Activated CD8-positive, alpha-beta memory T cell treated with anti-CD3 and anti-CD28 coated beads for 4 hours (primary cell): ENCODE measurements at regions not wholly inside any gene's neighbourhood (a gene's known extent, or its start where the extent isn't known, plus 50 kb on each side); places are given as distances from the start of the nearest gene placed in this dataset.
"Not testable (repeated sequence)": the region's sequence is repeated elsewhere in the genome, so short reads cannot be mapped to it uniquely, and the experiment has no call there.

ENCODE experiments used
- DNase-seq, 2 donors: peaks; one replicate each; pipeline ENCODE4 v3.0.0-alpha.2; 2020; ENCODE audit warnings: low read depth in 2 of 2

GRCh38 chr16:66020642-66021041 is 345.8 kb upstream of the CDH5 start:
- no peak for DNase-seq

DNA sequence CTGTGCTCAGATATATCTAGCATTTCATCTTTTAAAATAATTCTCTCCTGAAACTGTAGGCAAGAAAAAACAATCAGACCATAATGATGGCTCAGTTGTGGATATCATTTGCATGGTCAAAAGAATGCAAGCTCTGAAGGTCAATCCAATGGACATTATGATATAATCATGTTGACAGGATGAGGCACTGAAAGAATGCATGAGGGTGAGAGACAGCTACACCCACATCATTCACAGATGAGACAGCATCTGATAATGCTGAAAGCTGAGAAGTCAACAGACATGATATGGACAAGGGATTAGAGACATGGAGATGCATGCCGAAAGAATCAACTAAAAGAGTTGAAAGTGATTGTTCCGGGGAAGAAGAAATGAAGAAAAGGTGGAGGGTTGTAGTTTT is 346.4 kb upstream of the CDH5 start:
- DNase-seq = no peak

- not testable (repeated sequence) for DNase-seq
Measured at GRCh38 chr16:66019502-66019901, 347.0 kb upstream of the CDH5 start.

DNA sequence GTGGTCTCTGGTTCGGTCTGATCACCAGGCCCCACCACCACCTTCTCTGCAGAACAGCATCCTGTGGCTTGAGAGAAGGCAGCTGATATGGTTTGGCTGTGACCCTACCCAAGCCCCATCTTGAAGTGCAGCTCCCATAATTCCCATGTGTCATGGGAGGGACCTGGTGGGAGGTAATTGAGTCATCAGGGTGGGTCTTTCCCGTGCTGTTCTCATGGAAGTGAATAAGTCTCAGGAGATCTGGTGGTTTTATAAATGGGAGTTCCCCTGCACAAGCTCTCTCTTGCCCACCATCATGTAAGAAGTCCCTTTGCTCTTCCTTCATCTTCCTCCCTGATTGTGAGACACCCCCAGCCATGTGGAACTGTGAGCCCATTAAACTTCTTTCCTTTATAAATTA is 352.3 kb upstream of the CDH5 start:
- no peak for DNase-seq

DNA sequence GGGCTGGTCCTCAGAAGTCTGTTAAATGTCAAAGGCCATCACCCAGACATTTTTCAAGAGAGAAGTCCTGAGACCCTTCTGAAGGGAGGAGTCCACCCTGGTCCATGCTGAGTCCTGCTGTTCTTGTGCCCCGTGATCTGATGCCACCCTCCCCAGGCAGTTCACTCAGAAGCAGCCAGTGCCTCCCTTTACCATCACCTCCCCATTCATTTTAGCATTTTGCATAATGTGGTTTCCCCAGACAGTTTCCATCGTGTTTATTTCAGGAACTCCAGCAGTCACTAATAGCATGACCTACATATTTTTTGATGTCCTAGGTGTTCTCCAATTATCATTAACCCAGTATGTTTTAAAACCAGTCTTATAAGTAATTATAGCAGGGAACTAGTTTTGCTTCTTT is 353.0 kb upstream of the CDH5 start:
- no peak for DNase-seq

DNA sequence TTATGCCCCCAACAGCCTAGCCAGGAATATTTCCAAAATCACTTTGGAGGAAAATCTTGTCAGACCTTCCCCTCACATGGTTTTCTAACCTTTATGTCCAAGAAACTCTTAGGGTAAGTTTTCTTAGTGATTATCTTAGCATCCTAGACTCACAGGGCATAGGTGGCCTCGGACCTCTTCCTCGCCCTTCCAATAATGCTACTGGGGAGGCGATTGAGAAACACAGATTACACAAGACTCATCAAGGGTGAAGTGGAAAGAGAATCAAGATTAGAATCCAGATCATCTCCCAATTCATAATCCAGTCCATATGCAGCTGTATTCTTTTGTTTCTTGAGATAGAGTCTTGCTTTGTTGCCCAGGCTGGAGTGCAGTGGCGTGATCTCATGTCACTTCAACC is 358.4 kb upstream of the CDH5 start:
- DNase-seq = no peak

DNA sequence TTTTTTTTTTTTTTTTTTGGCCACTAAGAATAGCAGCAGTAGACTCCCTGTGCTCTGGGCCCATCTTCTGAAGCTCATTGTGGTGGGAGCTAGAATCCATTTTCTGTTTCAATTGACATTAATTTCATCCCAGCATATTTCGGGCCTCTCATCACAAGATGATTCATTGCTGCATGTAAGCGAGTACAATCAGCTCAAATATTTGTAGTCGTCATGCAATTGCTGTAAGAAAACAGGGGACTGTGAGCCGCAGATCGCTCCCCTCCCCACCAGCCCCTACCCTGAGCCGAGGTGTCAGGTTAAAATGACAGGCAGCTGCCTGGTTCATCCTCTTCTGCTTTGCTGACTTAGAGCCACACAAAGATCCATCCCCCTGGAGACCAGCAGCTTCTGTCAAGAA is 358.8 kb upstream of the CDH5 start:
- DNase-seq = no peak

DNA sequence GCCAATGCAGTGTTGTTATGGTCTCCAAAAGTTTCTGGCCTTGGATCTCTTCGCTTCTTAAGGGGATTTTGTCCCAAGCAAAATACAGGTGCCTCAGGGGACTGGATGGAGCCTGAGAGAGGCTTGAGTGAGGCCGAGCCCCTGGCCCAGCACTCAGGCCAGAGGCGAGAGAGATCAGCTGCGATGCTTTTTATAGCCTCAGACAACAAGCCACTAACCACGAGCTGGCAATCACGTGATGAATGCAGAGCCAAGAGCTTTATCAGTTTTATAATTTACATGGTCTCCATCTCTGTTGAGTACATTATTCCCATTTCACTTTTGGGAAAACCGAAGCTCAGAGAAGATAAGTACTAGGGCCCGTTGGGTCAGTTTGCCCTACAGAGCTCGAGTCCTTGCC is 360.0 kb upstream of the CDH5 start:
- no peak for DNase-seq

GRCh38 chr16:66004699-66005098 is 361.8 kb upstream of the CDH5 start:
- DNase-seq = no peak

DNA sequence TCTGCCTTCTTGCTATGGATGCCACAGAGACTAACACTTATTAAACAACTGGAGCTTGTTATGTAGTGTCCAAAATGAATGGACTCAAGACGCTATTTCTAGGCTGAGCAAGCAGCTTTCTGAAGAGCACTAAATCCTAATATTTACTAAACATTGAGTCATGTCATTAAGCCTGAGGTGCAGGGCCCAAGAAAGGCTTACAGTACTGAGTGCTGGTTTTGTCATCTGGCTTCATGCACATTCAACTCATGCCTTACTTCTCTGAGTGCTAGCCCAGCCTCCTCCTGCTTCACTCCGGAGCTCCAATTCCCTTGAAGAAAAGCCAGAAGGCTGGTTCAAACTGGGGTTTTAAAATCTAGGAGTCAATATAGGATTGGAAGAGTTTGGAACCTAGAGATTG is 363.3 kb upstream of the CDH5 start:
- no peak for DNase-seq

DNA sequence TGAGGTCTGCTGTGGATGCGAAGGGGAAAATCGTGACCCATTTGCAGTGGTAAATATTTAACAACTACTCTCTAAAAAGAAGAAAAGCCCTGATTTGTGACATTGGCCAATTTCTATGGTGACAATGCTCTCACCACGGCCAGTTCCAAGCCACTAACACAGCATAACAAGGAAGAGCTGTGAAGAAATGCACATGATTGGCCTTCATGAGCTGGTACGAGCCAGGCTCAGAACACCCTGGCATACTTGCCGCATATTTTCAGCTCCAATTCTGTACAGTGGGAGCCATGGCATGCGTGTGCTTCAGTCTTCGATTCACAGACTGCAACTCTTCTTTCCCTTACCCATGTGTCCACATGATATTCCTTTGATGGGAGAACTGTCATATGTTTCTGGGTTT is 363.9 kb upstream of the CDH5 start:
- DNase-seq = no peak

GRCh38 chr16:66001432-66001831 is 365.1 kb upstream of the CDH5 start:
- no peak for DNase-seq

DNA sequence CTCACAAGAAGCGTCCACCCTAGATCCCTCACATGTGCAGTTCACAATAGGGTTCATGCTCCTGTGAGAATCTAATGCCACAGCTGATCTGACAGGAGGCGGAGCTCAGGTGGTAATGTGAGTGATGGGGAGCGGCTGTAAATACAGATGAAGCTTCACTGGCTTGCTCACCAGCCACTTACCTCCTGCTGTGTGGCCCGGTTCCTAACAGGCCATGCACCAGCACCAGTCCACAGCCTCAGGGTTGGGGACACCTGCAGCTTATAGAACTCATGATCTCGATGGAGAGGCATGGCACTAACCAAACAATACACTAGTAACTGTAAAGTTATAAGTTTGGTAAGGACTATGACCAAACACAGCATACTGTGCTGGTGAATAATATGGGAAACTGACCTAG is 368.0 kb upstream of the CDH5 start:
- no peak for DNase-seq

- DNase-seq = no peak
Measured at GRCh38 chr16:65994291-65994690, 372.2 kb upstream of the CDH5 start.

GRCh38 chr16:65991149-65991701 is 375.3 kb upstream of the CDH5 start:
- DNase-seq = no peak

- DNase-seq = no peak
Measured at GRCh38 chr16:65989861-65990604, 376.5 kb upstream of the CDH5 start.

DNA sequence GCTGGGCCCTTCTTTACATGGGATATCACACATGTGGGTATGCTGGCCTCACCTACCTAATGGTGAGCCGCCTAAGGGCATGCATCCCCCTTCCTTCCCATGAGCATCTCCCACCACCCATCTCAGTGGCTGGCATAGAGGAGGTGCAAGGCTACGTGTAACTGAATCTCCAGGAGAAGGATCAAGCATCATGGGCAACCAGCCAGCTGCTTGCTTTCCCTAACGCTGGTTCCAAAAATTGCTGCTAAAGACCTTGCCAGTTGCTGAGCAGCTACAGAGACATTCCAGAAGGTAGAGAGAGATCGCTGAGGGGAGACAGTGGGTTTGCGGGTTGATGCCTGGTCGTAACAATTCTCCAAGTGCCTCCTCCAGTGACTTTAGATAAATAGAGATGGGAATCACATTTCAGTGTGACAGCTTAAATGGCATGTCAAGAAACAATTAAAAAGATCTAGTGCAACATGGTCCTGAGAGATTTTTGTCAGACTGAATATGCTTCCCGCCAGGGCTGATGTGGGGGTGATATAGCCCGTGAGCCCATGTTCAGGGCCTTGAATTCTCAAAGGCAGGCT is 378.4 kb upstream of the CDH5 start:
- DNase-seq = no peak

DNA sequence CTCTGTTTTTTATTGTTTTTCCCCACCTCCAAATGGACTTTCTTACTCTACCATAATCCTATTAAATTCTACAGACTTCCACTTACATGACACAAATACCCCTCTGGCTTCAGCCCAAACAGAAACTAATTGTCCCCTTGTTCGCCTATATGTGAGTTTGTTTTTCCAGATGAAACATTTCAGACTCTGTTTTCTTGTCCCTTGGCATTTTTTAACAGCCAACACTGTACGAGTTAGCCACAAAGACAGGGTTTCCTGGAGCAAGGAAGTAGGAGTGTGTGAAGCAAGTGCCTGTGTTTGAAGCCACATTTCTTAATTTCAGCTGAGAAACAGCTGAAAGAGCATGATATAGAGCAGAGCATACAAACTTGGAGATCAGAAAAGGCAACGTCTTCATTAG is 382.2 kb upstream of the CDH5 start:
- DNase-seq = no peak

DNA sequence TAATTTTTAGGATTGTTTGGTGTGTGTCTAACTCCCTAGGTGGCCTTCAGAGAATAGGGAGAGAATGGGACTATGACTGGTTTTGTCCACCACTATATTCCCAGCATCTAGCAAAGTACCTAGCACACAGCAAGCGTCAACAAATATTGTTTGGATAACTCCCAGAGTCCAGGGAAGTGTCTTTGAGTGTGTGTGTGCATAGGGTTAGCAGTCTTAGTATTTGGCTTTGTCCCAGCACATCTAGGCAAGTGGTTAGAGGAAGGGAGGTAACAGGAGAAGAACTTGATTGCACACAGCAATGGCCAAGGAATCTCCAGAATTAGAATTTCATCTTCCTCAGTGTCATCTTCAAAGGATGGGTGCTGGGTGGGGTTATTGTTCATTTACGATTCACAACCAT is 385.4 kb upstream of the CDH5 start:
- no peak for DNase-seq

GRCh38 chr16:65975049-65975708 is 391.3 kb upstream of the CDH5 start:
- DNase-seq = no peak

DNA sequence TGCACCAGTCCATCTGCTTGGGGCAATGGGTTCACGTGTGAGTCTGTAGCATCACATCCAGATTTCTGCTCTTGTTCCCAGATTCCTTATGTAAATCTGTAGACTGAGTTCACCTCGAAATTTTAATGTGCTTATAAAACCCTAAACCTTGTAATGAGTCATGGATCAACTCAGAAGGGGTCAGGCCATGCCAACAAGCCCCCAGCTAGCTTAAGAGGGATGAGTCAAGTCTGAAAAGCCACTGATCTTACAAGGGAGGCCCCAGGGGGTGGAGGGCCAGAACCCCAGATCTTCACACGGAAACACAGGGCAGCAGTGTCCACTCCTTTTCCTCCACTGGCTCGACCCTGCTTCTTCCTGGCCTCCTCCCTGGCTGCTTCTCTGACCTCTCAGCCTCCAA is 399.1 kb upstream of the CDH5 start:
- DNase-seq = no peak

DNA sequence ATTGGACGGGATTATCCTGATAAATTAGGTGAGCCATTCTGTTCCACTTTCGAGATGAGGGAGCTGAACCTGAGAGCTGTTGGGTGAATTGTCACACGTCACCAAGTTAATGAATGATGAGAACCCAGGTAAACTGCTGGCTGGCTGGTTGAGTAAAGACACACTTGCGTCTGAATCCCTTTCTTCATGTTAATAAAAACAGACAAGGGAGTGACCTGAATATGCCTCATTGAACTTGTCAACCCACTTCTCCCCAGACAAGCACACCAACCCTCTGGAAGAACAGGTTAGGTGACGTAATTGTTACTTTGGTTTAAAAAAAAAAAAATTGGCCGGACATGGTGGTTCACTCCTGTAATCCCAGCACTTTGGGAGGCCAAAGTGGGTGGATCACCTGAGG is 400.9 kb upstream of the CDH5 start:
- DNase-seq = no peak

DNA sequence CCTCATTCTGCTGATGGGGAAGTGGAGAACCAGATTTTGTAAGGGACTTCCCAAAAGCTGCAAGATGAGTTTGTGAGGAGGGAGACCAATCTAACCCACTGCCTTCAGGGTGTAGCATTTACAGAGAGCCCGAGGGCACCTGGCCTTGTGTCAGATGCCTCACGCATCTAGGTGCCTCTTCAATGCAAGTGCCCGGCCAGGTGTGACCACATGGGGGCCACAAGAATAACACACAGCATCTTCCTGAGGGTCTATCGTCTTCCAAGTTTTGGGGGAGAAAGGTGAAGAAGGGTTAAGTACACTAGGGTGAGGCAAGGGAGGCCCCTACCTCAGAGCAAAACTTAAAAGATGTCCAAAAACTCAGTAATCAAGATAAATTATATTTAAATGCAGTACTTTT is 401.7 kb upstream of the CDH5 start:
- no peak for DNase-seq
